ENCODE measurements at regions not wholly inside any gene's neighbourhood (a gene's known extent, or its start where the extent isn't known, plus 50 kb on each side); places are given as distances from the start of the nearest gene placed in this dataset.

GRCh38 chrX:147749308-147749707 lies 162.4 kb upstream of the FMR1 start:
- TF ChIP-seq CTCF (IDR thresholded peaks at IDR 0.05) (no peak), POLR2AphosphoS5 (IDR thresholded peaks at IDR 0.05) (no peak)

All from breast epithelium (tissue), 3 donors.